ENCODE measurements at regions not wholly inside any gene's neighbourhood (a gene's known extent, or its start where the extent isn't known, plus 50 kb on each side); places are given as distances from the start of the nearest gene placed in this dataset.

DNA sequence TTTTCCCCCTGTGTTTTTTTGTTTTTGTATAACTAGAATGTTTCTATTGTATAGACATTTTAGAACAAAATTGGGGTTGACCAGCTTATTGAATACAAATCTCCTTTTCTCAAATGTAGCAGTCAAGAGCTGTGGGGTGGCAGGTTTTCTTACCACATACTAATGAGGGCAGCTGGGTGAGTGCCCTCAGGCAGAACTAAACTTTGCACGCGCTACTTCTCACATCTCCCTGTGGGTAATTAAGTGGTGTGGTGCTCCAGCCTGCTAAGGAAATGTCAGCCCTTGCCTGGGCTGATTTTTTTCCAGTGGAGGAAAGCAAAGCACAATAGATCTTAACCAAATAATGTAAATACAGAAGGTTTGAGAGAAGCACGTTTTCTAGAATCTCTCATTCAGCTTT lies 717.6 kb upstream of the TENM3 start:
- in situ Hi-C loops (cut with HindIII; ENCODE audit: low sequenced_read_pairs): no loop called here
- no peak for DNase-seq (ENCODE audit: low read depth)
- no peak for TF ChIP-seq CTCF (IDR thresholded peaks at IDR 0.05; ENCODE audit: low read depth, low read length, missing control alignments)
- H3K4me3 ChIP-seq (ENCODE audit: low read depth, low read length): no peak overlapping the region

- in situ Hi-C loops (cut with HindIII; ENCODE audit: low sequenced_read_pairs): no loop called here
- peak; percentile 69 for DNase-seq (ENCODE audit: low read depth)
- TF ChIP-seq CTCF (IDR thresholded peaks at IDR 0.05; ENCODE audit: low read depth, low read length, missing control alignments): peak; percentile 96
Measured at GRCh38 chr4:181528570-181529184, 714.5 kb upstream of the TENM3 start.

DNA sequence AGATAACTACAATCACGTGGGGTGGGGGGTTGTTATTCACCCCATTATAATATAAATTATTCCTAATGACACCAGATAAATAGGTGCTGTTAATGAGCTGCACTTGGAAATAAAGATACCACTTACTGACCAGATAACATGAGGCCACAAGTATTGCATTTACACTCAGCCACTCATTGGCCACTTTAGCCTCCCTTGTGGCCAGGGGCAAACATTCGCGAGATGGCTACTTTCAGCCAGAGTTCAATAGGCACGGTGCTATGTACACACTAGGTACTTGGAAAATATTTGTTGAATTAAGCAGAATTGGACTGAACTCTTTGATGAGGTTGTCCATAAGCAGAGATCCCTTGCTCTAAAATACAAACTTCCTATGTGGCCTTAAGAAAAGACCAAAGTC lies 713.7 kb upstream of the TENM3 start:
- no peak for TF ChIP-seq CTCF (IDR thresholded peaks at IDR 0.05; ENCODE audit: low read depth, low read length, missing control alignments)
- DNase-seq (ENCODE audit: low read depth): no peak
- in situ Hi-C loops (cut with HindIII; ENCODE audit: low sequenced_read_pairs): no loop called here
- H3K4me3 ChIP-seq (ENCODE audit: low read depth, low read length): no peak overlapping the region

More at GRCh38 chr4:181528570-181529184, 714.5 kb upstream of the TENM3 start:
- no peak overlapping the region for H3K4me3 ChIP-seq (ENCODE audit: low read depth, low read length)

DNA sequence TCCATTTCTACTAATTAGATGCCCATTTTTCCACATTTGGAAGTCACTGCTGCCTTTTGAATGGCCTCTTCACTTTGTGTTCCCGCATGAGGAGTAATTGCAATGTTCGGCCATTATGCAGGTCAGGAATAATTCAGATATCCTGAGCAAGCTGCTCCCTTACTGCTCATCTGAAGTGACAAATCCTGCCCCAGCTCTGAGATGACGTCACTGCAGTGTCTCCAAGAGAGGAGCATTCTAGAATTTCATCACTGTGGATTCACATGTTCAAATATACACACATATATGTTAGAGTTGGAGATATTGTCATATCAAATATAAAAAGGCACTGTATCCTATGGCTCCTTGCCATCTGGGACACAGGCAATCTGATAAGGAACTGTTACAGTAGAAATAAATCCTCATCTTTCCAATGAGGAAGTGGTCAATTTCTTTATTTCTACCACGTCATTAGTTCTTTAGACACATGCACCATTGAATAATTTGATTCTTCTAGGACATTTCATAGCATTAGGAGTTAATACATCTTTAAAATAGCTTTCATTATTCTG lies 706.9 kb upstream of the TENM3 start:
- in situ Hi-C loops (cut with HindIII; ENCODE audit: low sequenced_read_pairs): no loop called here
- no peak for TF ChIP-seq CTCF (IDR thresholded peaks at IDR 0.05; ENCODE audit: low read depth, low read length, missing control alignments)
- no peak overlapping the region for H3K4me3 ChIP-seq (ENCODE audit: low read depth, low read length)
- DNase-seq (ENCODE audit: low read depth): no peak

GRCh38 chr4:181536811-181537434 lies 706.3 kb upstream of the TENM3 start:
- TF ChIP-seq CTCF (IDR thresholded peaks at IDR 0.05; ENCODE audit: low read depth, low read length, missing control alignments): no peak
- in situ Hi-C loops (cut with HindIII; ENCODE audit: low sequenced_read_pairs): no loop called here
- H3K4me3 ChIP-seq (ENCODE audit: low read depth, low read length): no peak overlapping the region
- no peak for DNase-seq (ENCODE audit: low read depth)

DNA sequence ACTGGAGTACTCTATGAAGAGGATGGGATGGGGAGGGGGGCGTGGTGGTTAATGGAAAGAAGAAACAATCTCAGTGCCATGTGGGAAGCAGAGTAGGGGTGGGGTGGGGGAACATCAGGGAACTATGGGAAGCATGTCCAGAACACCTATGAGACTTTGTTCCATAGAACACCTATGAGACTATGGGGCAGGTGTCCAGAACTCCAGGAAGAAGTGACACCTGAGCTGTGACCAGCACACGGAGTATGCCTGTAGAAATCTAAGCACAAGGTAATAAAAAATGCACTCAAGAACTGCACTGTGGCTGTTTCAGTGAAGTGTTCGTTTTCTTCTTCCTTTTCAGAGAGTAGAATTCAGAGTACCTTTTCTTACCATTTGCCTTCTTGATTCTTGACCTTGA lies 704.8 kb upstream of the TENM3 start:
- in situ Hi-C loops (cut with HindIII; ENCODE audit: low sequenced_read_pairs): no loop called here
- DNase-seq (ENCODE audit: low read depth): no peak
- no peak for TF ChIP-seq CTCF (IDR thresholded peaks at IDR 0.05; ENCODE audit: low read depth, low read length, missing control alignments)
- no peak overlapping the region for H3K4me3 ChIP-seq (ENCODE audit: low read depth, low read length)

All from astrocyte of the cerebellum (primary cell).